Endothelial cell of umbilical vein (primary cell): ENCODE measurements at regions not wholly inside any gene's neighbourhood (a gene's known extent, or its start where the extent isn't known, plus 50 kb on each side); places are given as distances from the start of the nearest gene placed in this dataset.

Experiments used
- BruUV-seq: library from RNA; stranded (reverse); fragments of 400-500 nt; replicated peaks from 2 replicates; lab custom pipeline; 2021; lab: Mats Ljungman, UMichigan
- CTCF ChIA-PET: fragments of 300-600, 350-600 bp; sonication (Branson Sonifier 250); formaldehyde crosslinking; loops from one replicate; lab custom pipeline; 2021; ENCODE audit warnings: antibody characterized with exemption, inconsistent platforms; lab: Charles Lee
- POLR2A ChIA-PET: fragments of 300-600, 350-600 bp; sonication (Branson Sonifier 250); formaldehyde crosslinking; loops from one replicate; lab custom pipeline; 2021; ENCODE audit warnings: antibody characterized with exemption, inconsistent platforms; lab: Charles Lee
- DNase-seq: peaks from one replicate; pipeline ENCODE4 v3.0.0-alpha.2; 2011; ENCODE audit warnings: low read depth, low spot score
- FAIRE-seq: peaks from 2 replicates; lab custom pipeline; 2011; peaks lifted over from hg19 to GRCh38; lab: Jason Lieb, UNC
- H2AFZ ChIP-seq: 2 replicates; pipeline ENCODE4 v1.6.0; 2012; ENCODE audit warnings: low read depth, low read length, control low read depth, inconsistent platforms
- H3K27ac ChIP-seq: 2 replicates; pipeline ENCODE4 v1.5.1; 2011; ENCODE audit warnings: low read depth, mild to moderate bottlenecking, control low read depth, low read length, moderate library complexity; ENCODE audit not compliant: insufficient read depth
- H3K27me3 ChIP-seq, 2 experiments: 2 replicates each; pipeline versions ENCODE4 v1.6.0 to v1.6.1; 2011; ENCODE audit warnings: low read length in 2 of 2, mixed read lengths in 1 of 2; ENCODE audit not compliant: control insufficient read depth in 2 of 2, insufficient read depth in 2 of 2
- H3K36me3 ChIP-seq, 2 experiments: 2 replicates in 1 of 2; 3 replicates in 1 of 2; pipeline ENCODE4 v1.5.1; 2011; ENCODE audit warnings: low read length in 2 of 2, mild to moderate bottlenecking in 1 of 2, moderate library complexity in 1 of 2; ENCODE audit not compliant: control insufficient read depth in 2 of 2, insufficient read depth in 2 of 2; ENCODE audit errors: extremely low read depth in 1 of 2
- H3K4me1 ChIP-seq: 3 replicates; pipeline ENCODE4 v1.5.1; 2011; ENCODE audit warnings: mild to moderate bottlenecking, low read length; ENCODE audit not compliant: control insufficient read depth, insufficient read depth; ENCODE audit errors: extremely low read depth
- H3K4me2 ChIP-seq: 2 replicates; pipeline ENCODE4 v1.6.1; 2011; ENCODE audit warnings: low read length, control low read depth, mixed read lengths; ENCODE audit not compliant: insufficient read depth
- H3K4me3 ChIP-seq, 3 experiments: fragments of 200-600 bp in 1 of 3; sonication (generic), shearing (Covaris generic) in 1 of 3; replicated peaks in 1 of 3; 2 replicates each; pipeline ENCODE4 v1.5.1; 2011 to 2016; ENCODE audit warnings: control low read depth in 3 of 3, low read length in 3 of 3, mild to moderate bottlenecking in 2 of 3, inconsistent platforms in 1 of 3, low read depth in 1 of 3, moderate library complexity in 1 of 3; ENCODE audit not compliant: insufficient read depth in 1 of 3
- H3K79me2 ChIP-seq: 2 replicates; pipeline ENCODE4 v1.6.0; 2012; ENCODE audit warnings: low read length, inconsistent platforms; ENCODE audit not compliant: control insufficient read depth, insufficient read depth
- H3K9ac ChIP-seq: replicated peaks from 2 replicates; pipeline ENCODE3; 2011; ENCODE audit warnings: low read length, control low read depth; ENCODE audit not compliant: insufficient read depth; ENCODE audit errors: extremely low read depth
- H3K9me1 ChIP-seq: replicated peaks from 3 replicates; pipeline ENCODE4 v1.6.0; 2011; ENCODE audit warnings: mild to moderate bottlenecking, low read length; ENCODE audit not compliant: control insufficient read depth, insufficient read depth; ENCODE audit errors: extremely low read depth
- H3K9me3 ChIP-seq: replicated peaks from 2 replicates; pipeline ENCODE4 v1.5.1; 2012; ENCODE audit warnings: low read length, inconsistent platforms; ENCODE audit not compliant: control insufficient read depth, insufficient read depth
- H4K20me1 ChIP-seq: replicated peaks from 2 replicates; pipeline ENCODE3; 2011; ENCODE audit warnings: mild to moderate bottlenecking, low read length; ENCODE audit not compliant: control insufficient read depth, insufficient read depth; ENCODE audit errors: extremely low read depth
- EZH2 ChIP-seq: IDR thresholded peaks from 2 replicates; pipeline ENCODE4 v1.6.1; 2012; ENCODE audit warnings: borderline replicate concordance, low read depth, mild to moderate bottlenecking, moderate library complexity, low read length, inconsistent platforms; ENCODE audit not compliant: severe bottlenecking
- FOS ChIP-seq: IDR thresholded peaks from 2 replicates; pipeline ENCODE4 v1.6.1; 2011; ENCODE audit warnings: mild to moderate bottlenecking, low read length, moderate library complexity, borderline replicate concordance; ENCODE audit not compliant: insufficient read depth
- GATA2 ChIP-seq: IDR thresholded peaks from 2 replicates; pipeline ENCODE4 v1.7.0; 2011; ENCODE audit warnings: low read depth, mild to moderate bottlenecking, moderate library complexity, mixed read lengths, low read length; ENCODE audit not compliant: insufficient read length, insufficient read depth
- JUN ChIP-seq: IDR thresholded peaks from 2 replicates; pipeline ENCODE4 v1.6.1; 2011; ENCODE audit warnings: borderline replicate concordance, low read depth; ENCODE audit not compliant: insufficient read length, insufficient read depth
- MAX ChIP-seq: IDR thresholded peaks from 2 replicates; pipeline ENCODE4 v1.6.1; 2011; ENCODE audit not compliant: insufficient read depth, insufficient read length
- POLR2A ChIP-seq: IDR thresholded peaks from 2 replicates; pipeline ENCODE4 v1.6.1; 2012; ENCODE audit warnings: low read depth, mild to moderate bottlenecking, control low read depth, low read length
- POLR2AphosphoS5 ChIP-seq: IDR thresholded peaks from 2 replicates; pipeline ENCODE4 v1.6.1; 2012; ENCODE audit warnings: low read depth, mild to moderate bottlenecking, control low read depth, low read length, moderate library complexity; ENCODE audit not compliant: insufficient read depth
- dilution Hi-C: fragments of 300-500 bp; cut with MboI; formaldehyde crosslinking; loops from one replicate; pipeline ENCODE4 v1.15.0; 2019; ENCODE audit warnings: low sequenced_read_pairs; ENCODE audit not compliant: extremely low pct_ligation_motif_present
- intact Hi-C: fragments of 100-400 bp; cut with micrococcal nuclease; formaldehyde crosslinking; loops from one replicate; pipeline ENCODE4 v1.10.0; 2022
- TF ChIP-seq, protein P1 (sequence below), 2 donors: IDR thresholded peaks; 1 replicate in 1 of 2; 2 replicates in 1 of 2; pipeline ENCODE4 v1.5.1; 2011; ENCODE audit warnings: low read length in 2 of 2, mild to moderate bottlenecking in 2 of 2, moderate library complexity in 2 of 2, control low read depth in 1 of 2, inconsistent platforms in 1 of 2, low read depth in 1 of 2; ENCODE audit not compliant: insufficient read depth in 1 of 2; ENCODE audit errors: extremely low read depth in 1 of 2

DNA sequence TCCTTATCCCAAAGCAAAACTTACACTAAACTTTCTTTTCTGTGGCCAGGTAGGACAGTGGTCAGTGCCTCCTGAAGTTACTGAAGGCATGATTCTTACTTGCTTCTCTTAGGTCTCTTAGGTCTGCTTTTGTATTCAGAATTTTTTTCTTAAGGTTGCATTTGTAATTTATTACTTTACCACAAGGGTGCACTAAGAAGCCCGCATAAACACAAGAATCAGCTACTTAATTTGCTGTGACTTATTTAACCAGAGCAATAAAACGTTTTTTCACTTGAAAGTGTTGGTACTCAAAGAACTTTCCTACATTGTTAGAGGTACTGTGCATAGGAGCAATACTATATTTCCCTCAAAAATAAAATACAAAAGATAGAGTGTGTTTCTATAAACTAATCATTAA lies 75.4 kb upstream of the LAMA2 start:
- TF ChIP-seq POLR2A (no peak), FOS (no peak), MAX (no peak), GATA2 (no peak), EZH2 (no peak), JUN (no peak), POLR2AphosphoS5 (no peak)
- TF ChIP-seq, protein P1, sequence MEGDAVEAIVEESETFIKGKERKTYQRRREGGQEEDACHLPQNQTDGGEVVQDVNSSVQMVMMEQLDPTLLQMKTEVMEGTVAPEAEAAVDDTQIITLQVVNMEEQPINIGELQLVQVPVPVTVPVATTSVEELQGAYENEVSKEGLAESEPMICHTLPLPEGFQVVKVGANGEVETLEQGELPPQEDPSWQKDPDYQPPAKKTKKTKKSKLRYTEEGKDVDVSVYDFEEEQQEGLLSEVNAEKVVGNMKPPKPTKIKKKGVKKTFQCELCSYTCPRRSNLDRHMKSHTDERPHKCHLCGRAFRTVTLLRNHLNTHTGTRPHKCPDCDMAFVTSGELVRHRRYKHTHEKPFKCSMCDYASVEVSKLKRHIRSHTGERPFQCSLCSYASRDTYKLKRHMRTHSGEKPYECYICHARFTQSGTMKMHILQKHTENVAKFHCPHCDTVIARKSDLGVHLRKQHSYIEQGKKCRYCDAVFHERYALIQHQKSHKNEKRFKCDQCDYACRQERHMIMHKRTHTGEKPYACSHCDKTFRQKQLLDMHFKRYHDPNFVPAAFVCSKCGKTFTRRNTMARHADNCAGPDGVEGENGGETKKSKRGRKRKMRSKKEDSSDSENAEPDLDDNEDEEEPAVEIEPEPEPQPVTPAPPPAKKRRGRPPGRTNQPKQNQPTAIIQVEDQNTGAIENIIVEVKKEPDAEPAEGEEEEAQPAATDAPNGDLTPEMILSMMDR (IDR thresholded peaks at IDR 0.05; ENCODE audit: extremely low read depth in 1 of 2, insufficient read depth in 1 of 2, low read depth in 1 of 2, low read length in 2 of 2) = peak; percentile 19 to 35
- dilution Hi-C loops = no loop called here

More for the DNA sequence above, 75.4 kb upstream of the LAMA2 start:
- Histone ChIP-seq H3K4me2 (no peak overlapping the region), H3K4me1 (peaks cover 10% of the 10 kb centered on the region), H3K9me1 (no peaks in the 10 kb centered on the region), H3K27ac (no peak overlapping the region), H3K36me3 (no peaks in the 10 kb centered on the region), H3K27me3 (peaks cover 7 to 11% of the 10 kb centered on the region in 2 experiments), H4K20me1 (no peaks in the 10 kb centered on the region), H2AFZ (no peak overlapping the region), H3K4me3 (no peak overlapping the region), H3K79me2 (no peaks in the 10 kb centered on the region), H3K9ac (no peak overlapping the region), H3K9me3 (no peaks in the 10 kb centered on the region)
- DNase-seq (peak; percentile 62), FAIRE-seq (peak; percentile 49)
- BruUV-seq = no TSS peak
- intact Hi-C loops = loop anchor here (1.0 to 5.0 kb wide), 3 partner anchors 445 to 770 kb away; no protein-coding TSS in a partner anchor
- ChIA-PET POLR2A (no interaction called here), CTCF (interaction anchor here (0.7 to 2.9 kb wide), 37 partner anchors 9 to 1071 kb away, joined by 3 to 91 read pairs (median 4); partner anchors contain the start of genes LAMA2 and PTPRK)
